Naive thymus-derived CD4-positive, alpha-beta T cell (primary cell): ENCODE measurements at regions not wholly inside any gene's neighbourhood (a gene's known extent, or its start where the extent isn't known, plus 50 kb on each side); places are given as distances from the start of the nearest gene placed in this dataset.

Source experiments
- ATAC-seq: fragments of 150-1000 bp; cut with Tn5 transposase; 2 replicates; pipeline ENCODE4 v1.10.0; 2021; ENCODE audit warnings: mild to moderate bottlenecking, moderate library complexity
- CTCF ChIA-PET: fragments of 350-600 bp; sonication (Branson Sonifier 250); formaldehyde crosslinking; loops from one replicate; lab custom pipeline; 2021; ENCODE audit warnings: antibody characterized with exemption; lab: Charles Lee
- POLR2A ChIA-PET: fragments of 350-600 bp; sonication (Branson Sonifier 250); formaldehyde crosslinking; loops from one replicate; lab custom pipeline; 2021; ENCODE audit warnings: antibody characterized with exemption, inconsistent platforms; lab: Charles Lee
- DNase-seq, 9 donors: peaks; one replicate each; pipeline versions ENCODE4 v3.0.0 to v3.0.0-alpha.2; 2020 to 2022; ENCODE audit warnings: mixed read lengths in 1 of 9
- H3K27ac ChIP-seq: one replicate; pipeline ENCODE4 v1.7.0; 2013; ENCODE audit warnings: mild to moderate bottlenecking, low read depth, low read length, moderate library complexity
- H3K27me3 ChIP-seq, 2 donors: one replicate each; pipeline ENCODE4 v1.7.0; 2013; ENCODE audit warnings: low read length in 2 of 2, mild to moderate bottlenecking in 2 of 2, moderate library complexity in 2 of 2; ENCODE audit not compliant: control insufficient read depth in 2 of 2, insufficient read depth in 2 of 2
- H3K36me3 ChIP-seq, 3 experiments: 1 replicate in 2 of 3; 2 replicates in 1 of 3; pipeline ENCODE4 v1.7.0; 2013; ENCODE audit warnings: low read length in 3 of 3, mild to moderate bottlenecking in 3 of 3, moderate library complexity in 1 of 3; ENCODE audit not compliant: insufficient read depth in 3 of 3, control insufficient read depth in 2 of 3
- H3K4me1 ChIP-seq, 2 donors: one replicate each; pipeline ENCODE4 v1.7.0; 2013; ENCODE audit warnings: low read length in 2 of 2, mild to moderate bottlenecking in 2 of 2, moderate library complexity in 1 of 2; ENCODE audit not compliant: control insufficient read depth in 2 of 2, insufficient read depth in 2 of 2
- H3K4me3 ChIP-seq: 2 replicates; pipeline ENCODE4 v1.7.0; 2013; ENCODE audit warnings: mild to moderate bottlenecking, low read length
- H3K9me3 ChIP-seq, 3 experiments: 1 replicate in 2 of 3; 2 replicates in 1 of 3; pipeline ENCODE4 v1.7.0; 2013; ENCODE audit warnings: low read length in 3 of 3; ENCODE audit not compliant: control insufficient read depth in 2 of 3
- H3K27ac Mint-ChIP-seq, 9 donors: one replicate each; pipeline ENCODE4 v1.8.0; 2020 to 2022; ENCODE audit warnings: mixed read lengths in 9 of 9, mild to moderate bottlenecking in 8 of 9, moderate library complexity in 5 of 9, inconsistent platforms in 2 of 9
- H3K27me3 Mint-ChIP-seq, 5 donors: one replicate each; pipeline ENCODE4 v1.8.0; 2021 to 2022; ENCODE audit warnings: mixed read lengths in 5 of 5, mild to moderate bottlenecking in 1 of 5
- H3K36me3 Mint-ChIP-seq, 5 donors: one replicate each; pipeline ENCODE4 v1.8.0; 2020 to 2022; ENCODE audit warnings: mixed read lengths in 5 of 5, mild to moderate bottlenecking in 3 of 5, inconsistent platforms in 1 of 5
- H3K4me1 Mint-ChIP-seq, 7 donors: one replicate each; pipeline ENCODE4 v1.8.0; 2020 to 2022; ENCODE audit warnings: mixed read lengths in 7 of 7, mild to moderate bottlenecking in 3 of 7, inconsistent platforms in 1 of 7
- H3K4me3 Mint-ChIP-seq, 10 donors: one replicate each; pipeline ENCODE4 v1.8.0; 2020 to 2022; ENCODE audit warnings: mild to moderate bottlenecking in 10 of 10, mixed read lengths in 10 of 10, moderate library complexity in 6 of 10, inconsistent platforms in 2 of 10
- H3K9me3 Mint-ChIP-seq, 11 donors: one replicate each; pipeline ENCODE4 v1.8.0; 2020 to 2022; ENCODE audit warnings: mixed read lengths in 11 of 11, mild to moderate bottlenecking in 4 of 11, inconsistent platforms in 1 of 11, moderate library complexity in 1 of 11
- intact Hi-C, 2 donors: fragments of 100-400 bp; cut with micrococcal nuclease; formaldehyde crosslinking; loops; one replicate each; pipeline ENCODE4 v1.15.1; 2023

GRCh38 chr4:17283832-17284231 lies 228.1 kb downstream of the QDPR start:
- Mint-ChIP-seq H3K27ac (no peak overlapping the region), H3K9me3 (no peaks in the 10 kb centered on the region), H3K27me3 (peaks cover 0 to 11% (median 5%) of the 10 kb centered on the region in 5 donors), H3K36me3 (no peaks in the 10 kb centered on the region), H3K4me3 (no peak overlapping the region), H3K4me1 (no peaks in the 10 kb centered on the region)
- Histone ChIP-seq H3K9me3 (no peaks in the 10 kb centered on the region), H3K27me3 (no peaks in the 10 kb centered on the region), H3K4me1 (no peaks in the 10 kb centered on the region), H3K27ac (no peak overlapping the region), H3K4me3 (no peak overlapping the region), H3K36me3 (no peaks in the 10 kb centered on the region)
- ATAC-seq (no peak), DNase-seq (no peak)
- POLR2A ChIA-PET: no interaction called here
- CTCF ChIA-PET: no interaction called here
- intact Hi-C loops: no loop called here

GRCh38 chr4:17283251-17283650 lies 228.6 kb downstream of the QDPR start:
- no peaks in the 10 kb centered on the region for H3K9me3 Mint-ChIP-seq
- no peaks in the 10 kb centered on the region for H3K4me1 ChIP-seq
- intact Hi-C loops: no loop called here
- H3K27me3 Mint-ChIP-seq: peaks cover 0 to 11% (median 5%) of the 10 kb centered on the region in 5 donors
- ChIA-PET CTCF (no interaction called here), POLR2A (no interaction called here)
- H3K27me3 ChIP-seq: no peaks in the 10 kb centered on the region
- H3K36me3 ChIP-seq: no peaks in the 10 kb centered on the region
- no peak overlapping the region for H3K27ac ChIP-seq
- H3K27ac Mint-ChIP-seq: no peak overlapping the region
- H3K9me3 ChIP-seq: no peaks in the 10 kb centered on the region
- H3K4me3 ChIP-seq: no peak overlapping the region
- DNase-seq (no peak), ATAC-seq (no peak)
- no peak overlapping the region for H3K4me3 Mint-ChIP-seq
- H3K36me3 Mint-ChIP-seq: no peaks in the 10 kb centered on the region
- H3K4me1 Mint-ChIP-seq: no peaks in the 10 kb centered on the region

GRCh38 chr4:17280261-17281018 lies 231.4 kb downstream of the QDPR start:
- DNase-seq: no peak
- no peak overlapping the region for H3K4me3 ChIP-seq
- H3K4me1 ChIP-seq: no peaks in the 10 kb centered on the region
- H3K9me3 ChIP-seq: no peaks in the 10 kb centered on the region
- no peaks in the 10 kb centered on the region for H3K4me1 Mint-ChIP-seq
- no peak overlapping the region for H3K27ac Mint-ChIP-seq
- intact Hi-C loops: loop anchor here in 1 of 2 donors (1.0 kb wide), 1 partner anchor 167 kb away; no protein-coding TSS in a partner anchor
- H3K36me3 Mint-ChIP-seq: no peaks in the 10 kb centered on the region
- CTCF ChIA-PET: no interaction called here
- no peaks in the 10 kb centered on the region for H3K27me3 ChIP-seq
- H3K9me3 Mint-ChIP-seq: no peaks in the 10 kb centered on the region
- no peak overlapping the region for H3K4me3 Mint-ChIP-seq
- no peaks in the 10 kb centered on the region for H3K36me3 ChIP-seq
- POLR2A ChIA-PET: no interaction called here
- no peak overlapping the region for H3K27ac ChIP-seq
- no peak for ATAC-seq
- H3K27me3 Mint-ChIP-seq: peaks cover 0 to 11% (median 0%) of the 10 kb centered on the region in 5 donors

GRCh38 chr4:17276776-17277175 lies 235.1 kb downstream of the QDPR start:
- DNase-seq (no peak), ATAC-seq (no peak)
- no peaks in the 10 kb centered on the region for H3K9me3 ChIP-seq
- H3K4me1 ChIP-seq: no peaks in the 10 kb centered on the region
- POLR2A ChIA-PET: no interaction called here
- Mint-ChIP-seq H3K4me1 (no peaks in the 10 kb centered on the region), H3K27me3 (peaks cover 0 to 4% (median 0%) of the 10 kb centered on the region in 5 donors), H3K9me3 (no peaks in the 10 kb centered on the region), H3K4me3 (no peak overlapping the region), H3K27ac (no peak overlapping the region), H3K36me3 (no peaks in the 10 kb centered on the region)
- intact Hi-C loops: no loop called here
- CTCF ChIA-PET: no interaction called here
- H3K36me3 ChIP-seq: no peaks in the 10 kb centered on the region
- no peak overlapping the region for H3K4me3 ChIP-seq
- no peak overlapping the region for H3K27ac ChIP-seq
- H3K27me3 ChIP-seq: no peaks in the 10 kb centered on the region

- intact Hi-C loops: no loop called here
These were observed 236.1 kb downstream of the QDPR start for GRCh38 chr4:17275836-17276235.

GRCh38 chr4:17273047-17273446 lies 238.8 kb downstream of the QDPR start:
- ChIA-PET CTCF (no interaction called here), POLR2A (no interaction called here)
- no peak for DNase-seq
- Histone ChIP-seq H3K4me3 (no peak overlapping the region), H3K4me1 (no peaks in the 10 kb centered on the region), H3K27ac (no peak overlapping the region), H3K27me3 (no peaks in the 10 kb centered on the region), H3K36me3 (no peaks in the 10 kb centered on the region), H3K9me3 (no peaks in the 10 kb centered on the region)
- ATAC-seq: no peak
- Mint-ChIP-seq H3K4me1 (peaks cover 0 to under 1% (median 0%) of the 10 kb centered on the region in 7 donors), H3K27ac (no peak overlapping the region), H3K27me3 (peaks cover 7 to 25% (median 20%) of the 10 kb centered on the region in 5 donors), H3K4me3 (no peak overlapping the region), H3K9me3 (no peaks in the 10 kb centered on the region), H3K36me3 (no peaks in the 10 kb centered on the region)
- intact Hi-C loops: no loop called here

More at GRCh38 chr4:17275836-17276235, 236.1 kb downstream of the QDPR start:
- ChIA-PET CTCF (no interaction called here), POLR2A (no interaction called here)
- no peaks in the 10 kb centered on the region for H3K36me3 ChIP-seq
- Mint-ChIP-seq H3K27me3 (peaks cover 0 to 5% (median 4%) of the 10 kb centered on the region in 5 donors), H3K9me3 (no peaks in the 10 kb centered on the region), H3K4me1 (no peaks in the 10 kb centered on the region), H3K36me3 (no peaks in the 10 kb centered on the region), H3K4me3 (no peak overlapping the region), H3K27ac (no peak overlapping the region)
- H3K27me3 ChIP-seq: no peaks in the 10 kb centered on the region
- H3K27ac ChIP-seq: no peak overlapping the region
- no peak for ATAC-seq
- H3K4me3 ChIP-seq: no peak overlapping the region
- H3K4me1 ChIP-seq: no peaks in the 10 kb centered on the region
- no peak for DNase-seq
- H3K9me3 ChIP-seq: no peaks in the 10 kb centered on the region

GRCh38 chr4:17272154-17272553 lies 239.7 kb downstream of the QDPR start:
- intact Hi-C loops: no loop called here
- no peak overlapping the region for H3K4me3 ChIP-seq
- no peaks in the 10 kb centered on the region for H3K4me1 ChIP-seq
- H3K36me3 ChIP-seq: no peaks in the 10 kb centered on the region
- ATAC-seq: no peak
- peaks cover 0 to 1% (median 0%) of the 10 kb centered on the region in 7 donors for H3K4me1 Mint-ChIP-seq
- peaks cover 7 to 33% (median 25%) of the 10 kb centered on the region in 5 donors for H3K27me3 Mint-ChIP-seq
- no peak overlapping the region for H3K27ac ChIP-seq
- no peaks in the 10 kb centered on the region for H3K9me3 Mint-ChIP-seq
- no peak overlapping the region for H3K4me3 Mint-ChIP-seq
- no peaks in the 10 kb centered on the region for H3K36me3 Mint-ChIP-seq
- CTCF ChIA-PET: no interaction called here
- POLR2A ChIA-PET: no interaction called here
- no peaks in the 10 kb centered on the region for H3K9me3 ChIP-seq
- no peaks in the 10 kb centered on the region for H3K27me3 ChIP-seq
- H3K27ac Mint-ChIP-seq: no peak overlapping the region
- DNase-seq: no peak
